ENCODE measurements at regions not wholly inside any gene's neighbourhood (a gene's known extent, or its start where the extent isn't known, plus 50 kb on each side); places are given as distances from the start of the nearest gene placed in this dataset.

DNA sequence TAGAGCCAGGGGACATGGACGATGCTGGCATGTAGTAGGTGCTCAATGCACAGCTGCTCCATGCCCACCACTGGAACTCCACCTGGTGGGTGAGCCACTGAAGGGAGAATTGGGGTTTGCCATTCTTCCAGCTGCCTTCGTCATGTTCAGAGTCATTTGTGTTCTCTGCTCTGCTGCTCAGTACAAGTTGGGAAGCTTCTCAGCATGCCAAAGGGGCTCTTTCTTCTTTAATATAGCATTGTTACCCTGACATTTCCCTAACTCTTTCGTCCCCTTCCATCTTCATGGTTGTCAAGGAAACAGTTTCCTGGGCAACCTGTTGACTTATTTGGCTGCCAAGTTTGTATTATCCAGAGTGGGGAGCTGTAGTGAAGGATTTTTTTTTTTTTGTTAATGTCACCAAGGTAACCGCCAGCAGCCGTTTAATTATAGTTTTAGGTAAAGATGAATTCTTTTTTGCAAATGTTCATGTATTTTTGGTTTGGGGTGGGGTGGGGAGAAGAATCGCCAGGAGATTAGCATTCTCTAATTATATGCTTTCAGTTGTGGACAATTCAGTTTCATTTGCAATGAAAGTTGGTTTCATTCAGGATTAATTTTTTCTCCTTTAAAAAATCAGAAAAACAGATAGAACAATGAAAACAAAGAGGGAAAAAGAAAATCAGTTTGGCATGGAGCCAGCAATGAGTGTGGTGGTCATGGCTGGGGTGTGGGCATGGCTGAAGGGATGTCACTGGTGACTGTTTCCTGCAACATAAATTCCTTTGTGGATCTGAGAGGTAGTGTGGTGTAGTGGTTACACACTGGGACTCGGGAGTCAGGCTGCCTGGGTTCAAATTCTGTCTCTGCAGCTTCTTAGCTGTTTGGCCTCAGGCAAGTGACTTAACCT, 73.0 kb upstream of the KCNG1 start:
- DNase-seq (ENCODE audit: low read depth) = no peak

DNA sequence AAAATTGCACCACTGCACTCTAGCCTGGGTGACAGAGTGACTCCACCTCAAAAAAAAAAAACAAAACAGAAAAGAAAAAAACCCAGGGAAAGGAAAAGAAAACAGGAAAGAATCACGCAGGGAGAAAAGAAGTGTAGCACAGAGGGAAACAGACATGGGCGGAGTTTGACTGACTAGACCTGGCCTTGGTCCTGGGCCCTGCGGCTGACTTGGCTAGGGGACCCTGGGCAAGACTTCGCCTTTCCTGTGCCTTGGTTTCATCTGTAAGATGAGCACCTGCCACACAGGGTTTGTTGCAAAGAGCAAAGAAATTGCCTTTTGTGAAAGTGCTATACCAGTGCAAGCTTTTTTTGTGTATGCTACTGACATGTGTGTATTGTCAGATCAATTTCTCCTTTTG, 71.3 kb upstream of the KCNG1 start:
- DNase-seq (ENCODE audit: low read depth) = no peak

- no peak for DNase-seq (ENCODE audit: low read depth)
Measured at GRCh38 chr20:51093240-51093763, 70.4 kb upstream of the KCNG1 start.

- DNase-seq (ENCODE audit: low read depth) = no peak
Measured at GRCh38 chr20:51092338-51092737, 69.4 kb upstream of the KCNG1 start.

DNA sequence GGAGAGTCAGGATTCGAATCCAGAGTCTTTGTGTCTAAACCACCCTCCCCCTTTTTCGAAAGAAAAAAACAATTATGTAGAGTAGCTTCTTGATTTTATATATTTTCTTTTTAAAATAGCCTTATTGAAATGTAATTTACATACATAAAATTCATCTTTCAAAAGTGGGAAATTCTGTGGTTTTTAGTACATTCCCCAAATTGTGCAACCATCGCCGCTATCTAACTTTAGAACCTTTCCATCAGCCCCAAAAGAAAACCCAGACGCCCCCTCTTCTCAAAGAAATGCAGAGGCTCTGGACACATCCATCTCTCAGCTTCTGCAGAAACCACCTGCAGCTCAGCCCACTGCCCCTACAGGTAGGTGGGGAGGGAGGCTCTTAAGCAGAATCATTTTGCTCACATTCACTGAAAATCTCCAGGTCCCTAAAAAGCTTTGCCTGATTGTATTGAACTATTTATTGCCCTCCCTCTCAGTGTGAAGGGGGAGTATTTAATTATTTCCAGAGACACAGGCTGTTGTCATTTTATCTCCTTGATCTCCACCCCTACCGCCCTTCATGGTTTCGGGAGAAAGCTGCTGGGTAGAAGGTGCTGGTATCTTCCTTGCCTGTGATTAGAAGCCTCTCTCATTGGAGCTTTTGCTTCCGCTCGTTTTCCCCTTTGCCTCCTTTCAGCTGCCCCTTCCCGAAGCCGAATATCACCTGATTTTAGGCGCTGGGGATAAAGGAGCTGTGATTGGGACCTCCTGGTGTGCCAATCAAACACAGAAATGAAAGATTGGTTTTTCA, 68.7 kb upstream of the KCNG1 start:
- DNase-seq (ENCODE audit: low read depth) = no peak

- no peak for DNase-seq (ENCODE audit: low read depth)
Measured at GRCh38 chr20:51089840-51090239, 66.9 kb upstream of the KCNG1 start.

- no peak for DNase-seq (ENCODE audit: low read depth)
Measured at GRCh38 chr20:51089272-51089781, 66.4 kb upstream of the KCNG1 start.

DNA sequence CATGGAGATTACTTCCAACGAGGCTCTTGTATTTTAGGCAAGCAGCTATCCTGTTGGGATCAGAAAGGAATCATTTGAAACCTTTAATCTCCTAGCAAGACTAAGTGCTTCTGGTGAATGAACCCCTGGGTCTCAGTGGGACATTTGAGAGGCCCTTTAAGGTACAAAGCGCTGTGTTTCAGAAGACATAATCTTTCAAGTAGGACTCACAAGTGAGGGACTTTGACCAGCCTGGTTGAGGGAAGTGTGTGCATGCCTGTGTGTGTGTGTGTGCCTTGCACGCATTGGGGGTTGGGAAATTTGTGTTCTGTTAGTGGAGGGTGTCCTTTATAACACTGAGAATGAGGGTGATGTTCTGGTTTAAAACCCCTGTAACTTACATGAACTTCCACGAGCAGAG, 64.4 kb upstream of the KCNG1 start:
- no peak for DNase-seq (ENCODE audit: low read depth)

- DNase-seq (ENCODE audit: low read depth) = no peak
Measured at GRCh38 chr20:51085769-51086168, 62.9 kb upstream of the KCNG1 start.

DNA sequence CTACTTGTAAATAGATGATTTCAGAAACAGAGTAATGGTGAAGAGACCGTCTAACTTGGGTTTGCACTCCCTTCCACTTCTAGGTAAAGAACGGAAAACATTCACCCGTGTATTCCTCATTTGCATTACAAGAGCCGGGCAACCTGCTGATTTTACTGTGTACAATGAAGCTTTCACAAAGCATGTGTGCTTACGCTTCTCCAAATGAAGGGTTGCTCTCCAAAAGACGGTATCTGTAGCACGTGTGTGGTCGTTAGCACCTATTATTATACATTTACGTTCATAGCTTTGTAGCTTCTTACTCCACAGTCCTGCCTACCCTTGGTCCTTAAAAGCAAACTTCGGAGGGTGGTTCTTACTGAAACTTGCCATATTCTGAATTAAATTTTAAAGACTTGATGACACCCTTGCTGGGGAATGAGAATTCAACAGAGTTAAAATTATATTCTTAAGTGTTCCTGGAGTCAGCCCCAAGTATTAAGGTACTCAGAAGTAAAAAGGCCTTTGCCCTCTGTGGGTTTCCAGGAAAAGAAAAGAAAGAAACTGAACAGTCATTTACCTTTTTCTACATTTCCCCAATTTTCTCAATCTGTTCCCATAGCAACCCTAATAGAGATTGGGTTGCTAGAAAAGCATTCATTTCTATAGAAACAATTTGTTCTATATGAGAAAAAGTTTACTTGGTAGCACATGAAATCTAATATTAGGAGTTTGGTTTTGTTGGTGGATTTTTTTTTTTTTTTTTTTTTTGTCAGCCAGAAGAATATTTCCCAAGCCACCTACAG, 61.9 kb upstream of the KCNG1 start:
- no peak for DNase-seq (ENCODE audit: low read depth)

- no peak for DNase-seq (ENCODE audit: low read depth)
Measured at GRCh38 chr20:51083447-51083846, 60.5 kb upstream of the KCNG1 start.

GRCh38 chr20:51082988-51083387, 60.1 kb upstream of the KCNG1 start:
- DNase-seq (ENCODE audit: low read depth) = no peak

GRCh38 chr20:51080516-51080915, 57.6 kb upstream of the KCNG1 start:
- DNase-seq (ENCODE audit: low read depth) = no peak

DNA sequence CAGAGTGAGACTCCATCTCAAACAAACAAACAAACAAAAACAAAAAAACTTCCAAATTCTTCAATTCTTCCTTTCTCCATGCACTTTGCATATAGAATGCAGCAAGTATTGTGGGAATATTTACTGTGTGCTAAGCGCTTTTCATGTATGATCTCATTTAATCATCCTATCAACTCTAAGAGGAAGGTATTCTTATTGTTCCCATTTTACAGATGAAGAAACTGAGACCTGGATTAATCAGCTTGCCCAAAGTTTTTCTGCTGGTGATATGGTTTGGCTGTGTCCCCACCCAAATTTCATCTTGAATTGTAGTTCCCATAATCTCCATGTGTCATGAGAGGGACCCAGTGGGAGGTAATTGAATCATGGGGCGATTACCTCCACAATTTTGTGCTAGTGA, 56.6 kb upstream of the KCNG1 start:
- DNase-seq (ENCODE audit: low read depth) = no peak

DNA sequence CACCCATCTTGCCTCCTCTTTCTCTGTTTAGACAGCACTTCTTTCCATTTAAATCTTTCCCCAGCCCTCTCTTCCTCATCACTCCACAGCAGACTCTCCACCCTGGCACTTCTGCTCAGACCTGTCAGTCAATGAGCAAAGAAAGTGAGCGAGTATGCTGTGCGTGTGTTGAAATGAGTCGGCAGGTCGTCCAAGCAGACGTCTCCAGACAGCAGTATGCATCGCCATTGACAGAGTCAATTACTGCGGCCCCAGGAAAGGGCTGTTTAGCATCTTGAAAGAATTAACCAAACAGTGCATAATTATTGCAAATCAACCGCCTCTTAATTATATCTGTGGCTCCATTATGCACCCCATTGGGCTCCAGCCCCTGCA, 54.8 kb upstream of the KCNG1 start:
- no peak for DNase-seq (ENCODE audit: low read depth)

DNA sequence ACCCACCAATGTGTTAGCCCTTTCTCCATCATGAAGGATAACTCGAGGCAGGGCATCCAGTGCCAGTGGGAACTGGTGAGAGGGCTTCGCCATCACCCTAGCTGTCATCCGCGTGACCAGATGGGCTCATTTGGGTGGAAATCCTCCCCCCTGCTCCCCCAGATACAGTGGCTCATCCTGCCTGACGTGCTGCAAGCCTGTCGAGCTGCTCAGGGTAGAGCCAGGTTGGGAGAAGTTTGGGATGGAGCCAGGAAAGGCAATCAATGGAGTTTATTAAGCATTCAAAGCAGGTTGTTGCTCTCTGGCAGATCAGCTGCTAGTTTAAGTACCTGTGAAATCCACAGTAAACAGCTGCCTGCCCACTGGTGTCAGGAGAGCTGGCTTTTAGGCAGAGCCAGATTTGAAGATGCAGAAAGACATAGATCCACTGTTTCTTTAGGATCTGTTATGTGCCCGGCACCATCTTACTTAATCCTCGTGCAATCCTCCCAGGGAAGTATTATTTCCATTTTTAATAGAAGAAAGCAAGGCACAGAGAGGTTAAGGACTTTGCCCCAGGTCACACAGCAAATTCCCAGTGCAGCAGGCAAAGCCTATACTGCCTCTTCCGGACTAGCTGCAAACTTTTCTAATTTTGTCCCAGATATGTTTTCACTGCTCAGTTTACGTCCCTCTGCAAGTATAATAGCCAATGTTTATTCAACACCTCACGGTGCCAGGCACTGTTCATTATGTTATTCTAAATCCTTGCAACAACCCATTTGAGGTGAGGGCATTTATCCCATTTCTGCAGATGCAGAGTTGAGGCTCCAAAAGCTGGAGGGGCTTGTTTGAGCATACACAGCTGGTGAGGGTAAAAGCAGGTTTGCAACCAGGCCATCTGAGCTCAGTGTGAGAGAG, 54.1 kb upstream of the KCNG1 start:
- DNase-seq (ENCODE audit: low read depth) = no peak

GRCh38 chr20:51074062-51074461, 51.2 kb upstream of the KCNG1 start:
- DNase-seq (ENCODE audit: low read depth) = no peak
